ENCODE measurements at regions not wholly inside any gene's neighbourhood (a gene's known extent, or its start where the extent isn't known, plus 50 kb on each side); places are given as distances from the start of the nearest gene placed in this dataset.

- no peak for TF ChIP-seq PRDM15 (CRISPR knock-in tag; IDR thresholded peaks at IDR 0.05)
- no peak for TF ChIP-seq MAX (IDR thresholded peaks at IDR 0.05; ENCODE audit: low read depth, low read length)
- TF ChIP-seq NR2C1 (IDR thresholded peaks at IDR 0.05), result no peak
Measured at GRCh38 chr15:31172606-31173005, 71.1 kb upstream of the TRPM1 start (continued).

- WGBS (ENCODE audit: insufficient coverage, insufficient replicate concordance, low lambda C conversion rate, missing lambda C conversion rate), result 14% methylated on average over 2 of the region's 2 CpGs
- Histone ChIP-seq H2AFZ (ENCODE audit: control insufficient read depth, low read depth, low read length) (no peak overlapping the region), H3K9ac (ENCODE audit: control insufficient read depth, insufficient read depth, low read length) (no peak overlapping the region), H3K27ac (ENCODE audit: control insufficient read depth, insufficient read depth) (peak overlapping the region; percentile 8; the same call in 1 of the 2 replicates), H3K9me3 (replicated peaks; ENCODE audit: control insufficient read depth, insufficient read depth, low read length) (no peaks in the 10 kb centered on the region), H3K79me2 (ENCODE audit: control insufficient read depth, insufficient read depth, low read length) (no peaks in the 10 kb centered on the region), H3K36me3 (ENCODE audit: control insufficient read depth in 2 of 2, insufficient read depth in 2 of 2, low read length in 1 of 2) (no peaks in the 10 kb centered on the region), H3K4me1 (ENCODE audit: control insufficient read depth, insufficient read depth, low read length) (peaks cover 20% of the 10 kb centered on the region), H4K20me1 (ENCODE audit: control insufficient read depth, insufficient read depth) (no peaks in the 10 kb centered on the region), H3K27me3 (replicated peaks in 1 of 2; ENCODE audit: control insufficient read depth in 2 of 2, insufficient read depth in 2 of 2, low read length in 1 of 2) (no peaks in the 10 kb centered on the region), H3K4me2 (ENCODE audit: control insufficient read depth, insufficient read depth) (peak overlapping the region; percentile 20; the same call in 1 of the 2 replicates), H3K4me3 (no peak overlapping the region)
- ATAC-seq, result peak; percentile 34; the same call in 2 of the 3 replicates
- CTCF ChIA-PET, result interaction anchor here (2.0 kb wide), 1 partner anchor 45 kb away, joined by 5 read pairs; no protein-coding TSS in a partner anchor
- no peak for DNase-seq (ENCODE audit: low read depth, low spot score)
- FAIRE-seq, result peak; percentile 47
- SMC1A ChIA-PET (ENCODE audit: uncharacterized antibody, unreplicated experiment), result no interaction called here
- intact Hi-C loops (cut with micrococcal nuclease; ENCODE audit: unreplicated experiment), result no loop called here
- RAD21 ChIA-PET (ENCODE audit: unreplicated experiment), result no interaction called here
- BruUV-seq (replicated peaks), result no TSS peak
- POLR2A ChIA-PET, result no interaction called here
- in situ Hi-C loops (cut with MboI), result no loop called here
- TF ChIP-seq LARP7 (IDR thresholded peaks at IDR 0.05) (no peak), TAF1 (IDR thresholded peaks at IDR 0.05; ENCODE audit: borderline replicate concordance, low read depth, low read length) (no peak), ZBTB4 (CRISPR knock-in tag; IDR thresholded peaks at IDR 0.05) (no peak), NFXL1 (IDR thresholded peaks at IDR 0.05; ENCODE audit: borderline replicate concordance) (no peak), E2F4 (IDR thresholded peaks at IDR 0.05; ENCODE audit: low read depth, low read length) (no peak), IKZF2 (IDR thresholded peaks at IDR 0.05) (0 out of 4 replicates have a peak, but pooled peaks of 1 of the 2 experiments have one; percentile 14), FOXK2 (IDR thresholded peaks at IDR 0.05) (no peak), NR2F1 (conservative IDR thresholded peaks at IDR 0.05) (no peak), MYB (IDR thresholded peaks at IDR 0.05; ENCODE audit: borderline replicate concordance, low read depth, low read length) (no peak), ZBED1 (IDR thresholded peaks at IDR 0.05; ENCODE audit: borderline replicate concordance) (peak; percentile 85; the same call in 1 of the 2 replicates), HDGF (IDR thresholded peaks at IDR 0.05) (no peak), SREBF1 (IDR thresholded peaks at IDR 0.05; ENCODE audit: low read length) (no peak), CREB1 (IDR thresholded peaks at IDR 0.05; ENCODE audit: low read depth) (0 out of 2 replicates have a peak, but pooled peaks have one; percentile 39)
Measured at GRCh38 chr15:31173790-31174450, 72.4 kb upstream of the TRPM1 start.
